ENCODE measurements at regions not wholly inside any gene's neighbourhood (a gene's known extent, or its start where the extent isn't known, plus 50 kb on each side); places are given as distances from the start of the nearest gene placed in this dataset.

DNA sequence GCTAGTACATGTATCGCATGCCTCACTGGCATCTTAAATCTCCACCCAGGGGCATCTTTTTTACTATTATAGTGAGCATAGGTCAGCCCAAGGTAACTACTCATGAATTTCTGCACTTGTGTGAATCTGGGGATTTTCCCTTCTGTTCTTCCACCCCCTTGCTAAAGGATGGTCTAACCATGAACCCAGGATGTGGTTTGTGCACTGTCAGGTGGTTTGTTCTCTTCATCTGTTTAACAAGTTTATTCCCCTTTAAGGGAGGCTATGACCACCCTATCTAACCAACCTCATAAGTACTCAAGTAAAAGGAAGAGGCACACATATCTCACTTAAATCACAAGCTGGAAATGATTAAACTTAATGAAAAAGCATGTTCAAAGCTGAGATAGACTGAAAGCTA is 243.0 kb downstream of the RPRM start:
- in situ Hi-C loops (cut with HindIII; ENCODE audit: low sequenced_read_pairs): no loop called here
- no peak for DNase-seq (ENCODE audit: low read depth)

DNA sequence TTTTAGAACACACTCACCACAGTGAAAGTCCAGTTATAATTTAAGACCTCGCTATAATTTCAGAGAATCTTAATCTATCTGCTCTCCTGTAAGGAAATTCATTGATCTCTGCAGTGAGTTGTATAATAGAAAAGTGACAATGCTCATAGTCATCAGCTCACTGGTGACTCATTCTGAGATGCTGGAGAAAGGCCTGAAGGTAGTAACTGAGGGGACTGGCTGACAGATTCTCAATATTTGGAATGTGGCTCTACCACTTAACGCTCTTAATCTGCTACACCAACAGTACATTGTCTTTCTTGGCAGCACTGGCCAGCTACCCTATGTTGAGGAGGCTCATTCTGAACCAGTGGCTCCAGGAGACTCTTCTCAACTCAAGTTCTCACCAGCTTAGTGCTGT is 246.1 kb downstream of the RPRM start:
- H3K4me3 ChIP-seq (ENCODE audit: low read depth, low read length): no peak overlapping the region
- no peak for DNase-seq (ENCODE audit: low read depth)
- in situ Hi-C loops (cut with HindIII; ENCODE audit: low sequenced_read_pairs): no loop called here
- TF ChIP-seq, protein P1, sequence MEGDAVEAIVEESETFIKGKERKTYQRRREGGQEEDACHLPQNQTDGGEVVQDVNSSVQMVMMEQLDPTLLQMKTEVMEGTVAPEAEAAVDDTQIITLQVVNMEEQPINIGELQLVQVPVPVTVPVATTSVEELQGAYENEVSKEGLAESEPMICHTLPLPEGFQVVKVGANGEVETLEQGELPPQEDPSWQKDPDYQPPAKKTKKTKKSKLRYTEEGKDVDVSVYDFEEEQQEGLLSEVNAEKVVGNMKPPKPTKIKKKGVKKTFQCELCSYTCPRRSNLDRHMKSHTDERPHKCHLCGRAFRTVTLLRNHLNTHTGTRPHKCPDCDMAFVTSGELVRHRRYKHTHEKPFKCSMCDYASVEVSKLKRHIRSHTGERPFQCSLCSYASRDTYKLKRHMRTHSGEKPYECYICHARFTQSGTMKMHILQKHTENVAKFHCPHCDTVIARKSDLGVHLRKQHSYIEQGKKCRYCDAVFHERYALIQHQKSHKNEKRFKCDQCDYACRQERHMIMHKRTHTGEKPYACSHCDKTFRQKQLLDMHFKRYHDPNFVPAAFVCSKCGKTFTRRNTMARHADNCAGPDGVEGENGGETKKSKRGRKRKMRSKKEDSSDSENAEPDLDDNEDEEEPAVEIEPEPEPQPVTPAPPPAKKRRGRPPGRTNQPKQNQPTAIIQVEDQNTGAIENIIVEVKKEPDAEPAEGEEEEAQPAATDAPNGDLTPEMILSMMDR (IDR thresholded peaks at IDR 0.05; ENCODE audit: low read depth, low read length, missing control alignments): no peak

More for the DNA sequence above, 243.0 kb downstream of the RPRM start:
- no peak overlapping the region for H3K4me3 ChIP-seq (ENCODE audit: low read depth, low read length)
- TF ChIP-seq, protein P1 (IDR thresholded peaks at IDR 0.05; ENCODE audit: low read depth, low read length, missing control alignments): no peak

DNA sequence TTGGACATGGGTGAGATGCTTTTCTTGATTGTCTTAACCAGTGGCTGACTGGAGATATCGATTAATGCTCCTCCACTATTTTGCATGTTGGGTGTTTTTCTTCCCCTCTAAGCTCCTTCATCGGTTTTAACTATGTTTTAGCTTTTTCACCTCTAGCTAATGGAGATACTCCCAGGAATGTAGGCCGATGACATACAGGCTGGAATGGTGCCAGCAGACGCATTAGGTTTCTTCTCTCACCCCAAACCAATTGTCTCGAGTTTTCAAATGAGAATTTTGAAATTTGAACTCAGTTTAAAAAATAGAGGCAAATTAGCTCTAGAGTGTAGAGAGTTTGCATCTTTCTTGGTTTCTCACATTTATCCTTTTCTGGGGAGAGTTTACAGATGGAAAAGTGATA is 247.6 kb downstream of the RPRM start:
- TF ChIP-seq, protein P1 (IDR thresholded peaks at IDR 0.05; ENCODE audit: low read depth, low read length, missing control alignments): no peak
- in situ Hi-C loops (cut with HindIII; ENCODE audit: low sequenced_read_pairs): no loop called here
- no peak for DNase-seq (ENCODE audit: low read depth)
- no peak overlapping the region for H3K4me3 ChIP-seq (ENCODE audit: low read depth, low read length)

DNA sequence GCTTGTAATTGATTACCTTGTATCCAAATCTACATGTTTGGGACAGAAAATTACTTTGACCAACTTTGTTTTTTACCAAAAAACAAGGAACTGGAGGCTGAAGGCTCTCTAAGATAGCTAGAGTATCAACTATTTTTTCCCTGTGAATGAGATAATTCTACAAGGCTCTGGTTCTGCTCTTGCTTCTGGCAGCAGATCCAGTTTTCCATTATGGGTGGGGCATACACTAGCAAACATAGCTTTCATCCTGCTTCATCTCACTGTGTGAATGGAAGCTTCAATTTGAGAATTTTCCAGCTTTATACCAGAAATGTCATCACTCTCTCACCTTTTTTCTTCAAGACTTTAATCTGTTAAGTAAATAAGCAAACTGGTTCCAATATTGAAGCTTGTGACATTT is 249.7 kb downstream of the RPRM start:
- in situ Hi-C loops (cut with HindIII; ENCODE audit: low sequenced_read_pairs): no loop called here
- TF ChIP-seq, protein P1 (IDR thresholded peaks at IDR 0.05; ENCODE audit: low read depth, low read length, missing control alignments): no peak
- H3K4me3 ChIP-seq (ENCODE audit: low read depth, low read length): no peak overlapping the region
- no peak for DNase-seq (ENCODE audit: low read depth)

DNA sequence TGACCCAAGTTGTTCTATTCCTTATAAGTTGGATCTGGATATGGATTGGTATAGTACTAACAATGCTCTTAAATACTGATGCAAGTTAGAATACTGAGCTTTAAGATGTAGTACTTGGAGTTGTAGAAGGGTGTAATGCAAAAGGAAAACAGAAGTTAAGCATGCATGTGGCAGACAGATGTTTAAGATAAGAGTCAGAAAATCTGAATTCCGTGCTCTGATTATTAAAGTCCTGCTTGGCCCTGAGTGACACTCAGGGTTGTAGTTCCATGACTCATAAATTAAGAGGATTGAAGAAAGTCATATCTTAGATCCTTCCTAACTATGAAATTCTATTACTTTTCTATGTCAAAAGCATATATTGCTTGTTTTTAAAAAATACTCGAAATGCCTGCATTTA is 250.6 kb downstream of the RPRM start:
- TF ChIP-seq, protein P1 (IDR thresholded peaks at IDR 0.05; ENCODE audit: low read depth, low read length, missing control alignments): no peak
- DNase-seq (ENCODE audit: low read depth): no peak
- in situ Hi-C loops (cut with HindIII; ENCODE audit: low sequenced_read_pairs): no loop called here
- H3K4me3 ChIP-seq (ENCODE audit: low read depth, low read length): no peak overlapping the region

DNA sequence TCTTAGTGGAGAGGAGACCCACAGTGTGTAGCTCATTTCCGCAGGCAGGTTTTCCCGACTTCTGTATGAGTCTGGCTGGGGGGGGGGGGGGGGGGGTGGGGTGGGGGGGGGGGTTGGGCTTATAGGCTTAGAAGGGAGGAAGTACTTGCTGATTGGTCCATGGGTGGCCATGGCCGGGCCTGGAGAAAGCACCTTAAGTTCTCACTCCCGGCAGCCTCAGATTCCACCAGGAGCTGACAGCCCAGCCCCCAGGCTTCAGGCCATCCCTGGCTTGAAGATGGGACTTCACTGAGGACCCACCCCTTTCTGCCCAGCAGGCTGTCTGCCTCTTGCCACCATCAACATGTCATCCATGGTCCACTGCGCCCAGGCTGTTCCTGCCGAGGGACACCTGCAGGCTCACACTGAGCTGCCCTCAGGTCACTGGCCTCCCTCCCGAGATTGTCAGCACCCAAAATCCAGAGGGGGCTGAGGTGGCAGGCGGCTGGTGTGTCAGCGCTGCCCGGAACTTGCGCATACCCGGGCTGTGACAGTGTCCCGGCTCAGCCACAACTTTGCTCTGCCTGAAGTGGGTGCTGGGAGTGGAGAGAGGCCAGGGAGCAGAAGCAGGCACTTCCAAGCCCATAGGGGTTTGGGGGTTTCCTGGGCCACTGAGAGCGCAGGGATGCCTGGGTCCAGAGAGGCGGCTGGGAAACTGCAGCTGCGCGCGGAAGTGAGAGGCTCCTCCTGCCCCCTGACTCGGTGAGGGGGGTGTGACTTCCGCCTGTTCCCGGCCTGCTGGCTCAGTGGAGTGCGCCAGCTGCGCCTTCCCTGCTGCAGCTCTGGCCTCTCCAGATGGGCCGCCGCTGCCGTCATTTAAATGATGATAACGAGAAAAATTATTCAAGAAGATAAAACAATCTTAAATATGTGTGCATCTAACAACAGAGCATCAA is 256.1 kb downstream of the RPRM start:
- no peak overlapping the region for H3K4me3 ChIP-seq (ENCODE audit: low read depth, low read length)
- in situ Hi-C loops (cut with HindIII; ENCODE audit: low sequenced_read_pairs): no loop called here
- no peak for DNase-seq (ENCODE audit: low read depth)
- TF ChIP-seq, protein P1 (IDR thresholded peaks at IDR 0.05; ENCODE audit: low read depth, low read length, missing control alignments): no peak

Measured in astrocyte of the cerebellum (primary cell).